Transverse colon (tissue), 4 donors: ENCODE measurements at regions not wholly inside any gene's neighbourhood (a gene's known extent, or its start where the extent isn't known, plus 50 kb on each side); places are given as distances from the start of the nearest gene placed in this dataset.

ENCODE experiments used
- EP300 ChIP-seq: sonication (generic); formaldehyde crosslinking; IDR thresholded peaks from one replicate; pipeline ENCODE4 v1.6.1; 2017; ENCODE audit warnings: antibody characterized with exemption, low read depth
- POLR2A ChIP-seq: fragments of 450-650 bp; IDR thresholded peaks from one replicate; pipeline ENCODE4 v1.6.1; 2016; ENCODE audit warnings: antibody characterized with exemption, mild to moderate bottlenecking, moderate library complexity
- POLR2AphosphoS5 ChIP-seq, 3 donors: sonication (generic); formaldehyde crosslinking; IDR thresholded peaks; one replicate each; pipeline ENCODE4 v1.6.1; 2016; ENCODE audit warnings: antibody characterized with exemption in 3 of 3
- TF ChIP-seq, protein P1 (sequence below), 5 experiments: fragments of 200-600 bp in 3 of 5; fragments of 450-650 bp in 2 of 5; sonication (generic) in 3 of 5; IDR thresholded peaks; 1 replicate in 2 of 5; 2 replicates in 3 of 5; pipeline ENCODE4 v1.5.1; 2016 to 2017; ENCODE audit warnings: antibody characterized with exemption in 5 of 5, inconsistent platforms in 3 of 5, mild to moderate bottlenecking in 2 of 5, moderate library complexity in 1 of 5

DNA sequence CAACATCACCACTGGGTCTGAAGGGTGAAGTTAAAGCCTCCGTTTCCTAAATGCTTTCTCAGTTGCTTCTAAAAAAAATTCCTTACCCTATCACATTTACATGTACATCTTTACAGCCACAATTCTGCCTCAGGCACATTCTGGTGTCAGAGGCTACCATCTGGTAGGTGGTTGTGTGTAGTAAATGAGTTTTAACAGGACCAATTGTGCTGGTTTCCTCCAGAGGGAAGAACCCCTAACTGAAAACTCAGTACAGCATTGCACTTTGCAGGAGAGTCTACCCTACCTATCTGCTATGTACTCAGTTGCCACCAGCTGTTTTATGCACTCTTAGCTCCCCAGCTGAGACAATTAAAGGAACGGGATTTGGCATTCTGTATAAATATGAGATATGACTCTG, 1576.5 kb downstream of the PCDH9 start:
- no peak for TF ChIP-seq POLR2A
- TF ChIP-seq POLR2AphosphoS5 (IDR thresholded peaks at IDR 0.05), result no peak
- TF ChIP-seq, protein P1, sequence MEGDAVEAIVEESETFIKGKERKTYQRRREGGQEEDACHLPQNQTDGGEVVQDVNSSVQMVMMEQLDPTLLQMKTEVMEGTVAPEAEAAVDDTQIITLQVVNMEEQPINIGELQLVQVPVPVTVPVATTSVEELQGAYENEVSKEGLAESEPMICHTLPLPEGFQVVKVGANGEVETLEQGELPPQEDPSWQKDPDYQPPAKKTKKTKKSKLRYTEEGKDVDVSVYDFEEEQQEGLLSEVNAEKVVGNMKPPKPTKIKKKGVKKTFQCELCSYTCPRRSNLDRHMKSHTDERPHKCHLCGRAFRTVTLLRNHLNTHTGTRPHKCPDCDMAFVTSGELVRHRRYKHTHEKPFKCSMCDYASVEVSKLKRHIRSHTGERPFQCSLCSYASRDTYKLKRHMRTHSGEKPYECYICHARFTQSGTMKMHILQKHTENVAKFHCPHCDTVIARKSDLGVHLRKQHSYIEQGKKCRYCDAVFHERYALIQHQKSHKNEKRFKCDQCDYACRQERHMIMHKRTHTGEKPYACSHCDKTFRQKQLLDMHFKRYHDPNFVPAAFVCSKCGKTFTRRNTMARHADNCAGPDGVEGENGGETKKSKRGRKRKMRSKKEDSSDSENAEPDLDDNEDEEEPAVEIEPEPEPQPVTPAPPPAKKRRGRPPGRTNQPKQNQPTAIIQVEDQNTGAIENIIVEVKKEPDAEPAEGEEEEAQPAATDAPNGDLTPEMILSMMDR (IDR thresholded peaks at IDR 0.05), result no peak
- TF ChIP-seq EP300, result no peak
